CD4-positive, alpha-beta memory T cell (primary cell): ENCODE measurements at regions not wholly inside any gene's neighbourhood (a gene's known extent, or its start where the extent isn't known, plus 50 kb on each side); places are given as distances from the start of the nearest gene placed in this dataset.

Source experiments
- CTCF ChIA-PET: fragments of 350-600 bp; sonication (Branson Sonifier 250); formaldehyde crosslinking; loops from one replicate; lab custom pipeline; 2021; ENCODE audit warnings: inconsistent platforms; ENCODE audit not compliant: partially characterized antibody; lab: Charles Lee
- POLR2A ChIA-PET: fragments of 350-600 bp; sonication (Branson Sonifier 250); formaldehyde crosslinking; loops from one replicate; lab custom pipeline; 2021; ENCODE audit not compliant: partially characterized antibody; lab: Charles Lee
- DNase-seq, 5 donors: peaks; one replicate each; pipeline versions ENCODE4 v3.0.0 to v3.0.0-alpha.2; 2020 to 2022; ENCODE audit warnings: mixed read lengths in 1 of 5
- H3K27ac ChIP-seq: one replicate; pipeline ENCODE4 v1.7.0; 2013; ENCODE audit warnings: low read depth, low read length
- H3K27me3 ChIP-seq: 2 replicates; pipeline ENCODE4 v1.7.0; 2013; ENCODE audit warnings: mild to moderate bottlenecking, low read length, moderate library complexity; ENCODE audit not compliant: insufficient read depth
- H3K36me3 ChIP-seq: 2 replicates; pipeline ENCODE4 v1.7.0; 2013; ENCODE audit warnings: mild to moderate bottlenecking, low read length, moderate library complexity; ENCODE audit not compliant: insufficient read depth
- H3K4me1 ChIP-seq: 2 replicates; pipeline ENCODE4 v1.7.0; 2013; ENCODE audit warnings: mild to moderate bottlenecking, low read length, moderate library complexity; ENCODE audit not compliant: insufficient read depth
- H3K4me3 ChIP-seq, 2 donors: one replicate each; pipeline ENCODE4 v1.7.0; 2013; ENCODE audit warnings: low read length in 2 of 2, mild to moderate bottlenecking in 1 of 2
- H3K9me3 ChIP-seq, 2 donors: one replicate each; pipeline ENCODE4 v1.7.0; 2013; ENCODE audit warnings: low read length in 2 of 2, control low read depth in 1 of 2; ENCODE audit not compliant: control insufficient read depth in 1 of 2
- H3K27ac Mint-ChIP-seq, 7 donors: one replicate each; pipeline ENCODE4 v1.8.0; 2020 to 2021; ENCODE audit warnings: mixed read lengths in 7 of 7, mild to moderate bottlenecking in 6 of 7, inconsistent platforms in 3 of 7, moderate library complexity in 3 of 7
- H3K27me3 Mint-ChIP-seq, 2 donors: one replicate each; pipeline ENCODE4 v1.8.0; 2020 to 2021; ENCODE audit warnings: mixed read lengths in 2 of 2
- H3K36me3 Mint-ChIP-seq, 2 donors: one replicate each; pipeline ENCODE4 v1.8.0; 2020 to 2021; ENCODE audit warnings: mixed read lengths in 2 of 2, inconsistent platforms in 1 of 2, mild to moderate bottlenecking in 1 of 2
- H3K4me1 Mint-ChIP-seq, 4 donors: one replicate each; pipeline ENCODE4 v1.8.0; 2020 to 2021; ENCODE audit warnings: mixed read lengths in 4 of 4, mild to moderate bottlenecking in 1 of 4
- H3K4me3 Mint-ChIP-seq, 8 donors: one replicate each; pipeline ENCODE4 v1.8.0; 2020 to 2021; ENCODE audit warnings: mixed read lengths in 8 of 8, mild to moderate bottlenecking in 7 of 8, moderate library complexity in 6 of 8, inconsistent platforms in 3 of 8
- H3K9me3 Mint-ChIP-seq, 8 donors: one replicate each; pipeline ENCODE4 v1.8.0; 2020 to 2021; ENCODE audit warnings: mixed read lengths in 8 of 8, mild to moderate bottlenecking in 5 of 8, inconsistent platforms in 3 of 8, moderate library complexity in 1 of 8
- intact Hi-C: fragments of 100-400 bp; cut with micrococcal nuclease; formaldehyde crosslinking; loops from one replicate; pipeline ENCODE4 v1.15.1; 2023

- no peaks in the 10 kb centered on the region for H3K27me3 Mint-ChIP-seq
- no peak overlapping the region for H3K27ac ChIP-seq
- H3K27ac Mint-ChIP-seq, result no peak overlapping the region
- no peaks in the 10 kb centered on the region for H3K4me1 Mint-ChIP-seq
- H3K27me3 ChIP-seq, result no peaks in the 10 kb centered on the region
- CTCF ChIA-PET, result no interaction called here
- H3K9me3 Mint-ChIP-seq, result peaks cover 0 to 14% (median 1%) of the 10 kb centered on the region in 8 donors
- H3K4me1 ChIP-seq, result no peaks in the 10 kb centered on the region
- intact Hi-C loops, result no loop called here
- H3K36me3 ChIP-seq, result no peaks in the 10 kb centered on the region
- no peaks in the 10 kb centered on the region for H3K9me3 ChIP-seq
- H3K4me3 Mint-ChIP-seq, result no peak overlapping the region
- no peaks in the 10 kb centered on the region for H3K36me3 Mint-ChIP-seq
- POLR2A ChIA-PET, result no interaction called here
- DNase-seq, result no peak
- H3K4me3 ChIP-seq, result no peak overlapping the region
Observed at GRCh38 chr4:91795947-91796346, 507.8 kb upstream of the GRID2 start.

GRCh38 chr4:91812319-91812718 lies 491.4 kb upstream of the GRID2 start:
- H3K4me3 Mint-ChIP-seq, result no peak overlapping the region
- no peaks in the 10 kb centered on the region for H3K4me1 ChIP-seq
- H3K27ac Mint-ChIP-seq, result no peak overlapping the region
- DNase-seq, result no peak
- intact Hi-C loops, result no loop called here
- no peak overlapping the region for H3K4me3 ChIP-seq
- H3K27me3 Mint-ChIP-seq, result no peaks in the 10 kb centered on the region
- POLR2A ChIA-PET, result no interaction called here
- peaks cover 0 to 16% (median 5%) of the 10 kb centered on the region in 8 donors for H3K9me3 Mint-ChIP-seq
- no peaks in the 10 kb centered on the region for H3K27me3 ChIP-seq
- no peaks in the 10 kb centered on the region for H3K36me3 ChIP-seq
- H3K9me3 ChIP-seq, result peaks cover 0 to 4% of the 10 kb centered on the region in 2 donors
- H3K4me1 Mint-ChIP-seq, result no peaks in the 10 kb centered on the region
- no peaks in the 10 kb centered on the region for H3K36me3 Mint-ChIP-seq
- CTCF ChIA-PET, result no interaction called here
- no peak overlapping the region for H3K27ac ChIP-seq

DNA sequence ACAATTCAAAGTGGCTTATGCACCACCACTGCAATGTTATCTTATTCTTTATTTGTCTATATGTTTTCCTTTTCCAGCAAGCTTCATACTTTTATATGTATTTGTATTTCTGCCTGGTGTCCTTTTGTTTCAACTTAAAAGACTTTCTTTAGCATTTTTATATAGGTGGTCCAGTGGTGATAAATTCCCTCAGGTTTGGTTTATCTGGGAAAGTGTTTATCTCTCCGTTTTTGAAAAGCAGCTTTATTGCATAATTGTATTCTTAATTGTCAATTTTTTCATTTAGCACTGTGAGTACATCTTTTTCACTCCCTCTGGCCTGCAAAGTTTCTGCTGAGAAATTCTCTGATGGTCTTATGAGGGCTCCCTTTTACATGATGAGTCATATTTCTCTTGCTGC lies 479.0 kb upstream of the GRID2 start:
- H3K27ac ChIP-seq, result no peak overlapping the region
- H3K4me3 Mint-ChIP-seq, result no peak overlapping the region
- POLR2A ChIA-PET, result no interaction called here
- no peak overlapping the region for H3K4me3 ChIP-seq
- H3K36me3 Mint-ChIP-seq, result no peaks in the 10 kb centered on the region
- peaks cover 2 to 42% (median 20%) of the 10 kb centered on the region in 8 donors for H3K9me3 Mint-ChIP-seq
- no peaks in the 10 kb centered on the region for H3K27me3 Mint-ChIP-seq
- H3K27me3 ChIP-seq, result no peaks in the 10 kb centered on the region
- H3K9me3 ChIP-seq, result peaks cover 0 to 3% of the 10 kb centered on the region in 2 donors
- H3K36me3 ChIP-seq, result no peaks in the 10 kb centered on the region
- no peak for DNase-seq
- no peaks in the 10 kb centered on the region for H3K4me1 Mint-ChIP-seq
- H3K27ac Mint-ChIP-seq, result no peak overlapping the region
- intact Hi-C loops, result no loop called here
- no peaks in the 10 kb centered on the region for H3K4me1 ChIP-seq
- CTCF ChIA-PET, result no interaction called here

- POLR2A ChIA-PET, result no interaction called here
- DNase-seq, result no peak
- Mint-ChIP-seq H3K9me3 (peaks cover 2 to 43% (median 20%) of the 10 kb centered on the region in 8 donors), H3K27ac (no peak overlapping the region), H3K36me3 (no peaks in the 10 kb centered on the region), H3K4me1 (no peaks in the 10 kb centered on the region), H3K27me3 (no peaks in the 10 kb centered on the region), H3K4me3 (no peak overlapping the region)
- no peak overlapping the region for H3K4me3 ChIP-seq
- H3K27ac ChIP-seq, result no peak overlapping the region
- H3K9me3 ChIP-seq, result peaks cover 0 to 3% of the 10 kb centered on the region in 2 donors
- H3K36me3 ChIP-seq, result no peaks in the 10 kb centered on the region
- H3K4me1 ChIP-seq, result no peaks in the 10 kb centered on the region
- H3K27me3 ChIP-seq, result no peaks in the 10 kb centered on the region
- CTCF ChIA-PET, result no interaction called here
- intact Hi-C loops, result no loop called here
Observed at GRCh38 chr4:91826186-91826585, 477.6 kb upstream of the GRID2 start.

GRCh38 chr4:91827914-91828313 lies 475.9 kb upstream of the GRID2 start:
- Mint-ChIP-seq H3K36me3 (no peaks in the 10 kb centered on the region), H3K27me3 (no peaks in the 10 kb centered on the region), H3K27ac (no peak overlapping the region), H3K4me1 (no peaks in the 10 kb centered on the region), H3K9me3 (peaks cover 2 to 36% (median 25%) of the 10 kb centered on the region in 8 donors), H3K4me3 (no peak overlapping the region)
- DNase-seq, result no peak
- no peaks in the 10 kb centered on the region for H3K36me3 ChIP-seq
- ChIA-PET POLR2A (no interaction called here), CTCF (no interaction called here)
- H3K4me1 ChIP-seq, result no peaks in the 10 kb centered on the region
- no peak overlapping the region for H3K27ac ChIP-seq
- intact Hi-C loops, result no loop called here
- H3K9me3 ChIP-seq, result peaks cover 0 to 3% of the 10 kb centered on the region in 2 donors
- no peaks in the 10 kb centered on the region for H3K27me3 ChIP-seq
- H3K4me3 ChIP-seq, result no peak overlapping the region

DNA sequence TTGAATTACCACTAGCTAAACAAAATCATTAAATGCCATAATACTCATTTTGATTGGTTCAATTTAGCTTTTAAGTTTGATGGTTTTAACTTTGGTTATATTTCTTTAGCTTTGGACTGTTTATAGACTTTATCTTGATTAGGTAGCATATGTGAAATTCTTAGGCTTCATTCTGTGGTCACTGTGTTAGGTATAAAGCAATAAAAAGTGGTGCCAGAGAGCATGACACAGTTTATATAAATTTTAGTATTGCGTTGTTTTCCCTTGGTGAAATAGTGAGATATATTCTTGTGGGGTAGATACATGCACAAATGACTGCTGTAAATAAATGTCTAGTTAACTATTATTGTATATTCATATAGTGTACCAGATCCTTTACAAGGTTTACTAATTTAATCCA lies 474.2 kb upstream of the GRID2 start:
- intact Hi-C loops, result no loop called here
- Mint-ChIP-seq H3K27ac (no peak overlapping the region), H3K36me3 (no peaks in the 10 kb centered on the region), H3K4me1 (no peaks in the 10 kb centered on the region), H3K27me3 (no peaks in the 10 kb centered on the region), H3K4me3 (no peak overlapping the region), H3K9me3 (peaks cover 0 to 45% (median 33%) of the 10 kb centered on the region in 8 donors)
- no peak for DNase-seq
- Histone ChIP-seq H3K4me3 (no peak overlapping the region), H3K27ac (no peak overlapping the region), H3K27me3 (no peaks in the 10 kb centered on the region), H3K36me3 (no peaks in the 10 kb centered on the region), H3K9me3 (peaks cover 0 to 9% of the 10 kb centered on the region in 2 donors), H3K4me1 (no peaks in the 10 kb centered on the region)
- ChIA-PET CTCF (no interaction called here), POLR2A (no interaction called here)

DNA sequence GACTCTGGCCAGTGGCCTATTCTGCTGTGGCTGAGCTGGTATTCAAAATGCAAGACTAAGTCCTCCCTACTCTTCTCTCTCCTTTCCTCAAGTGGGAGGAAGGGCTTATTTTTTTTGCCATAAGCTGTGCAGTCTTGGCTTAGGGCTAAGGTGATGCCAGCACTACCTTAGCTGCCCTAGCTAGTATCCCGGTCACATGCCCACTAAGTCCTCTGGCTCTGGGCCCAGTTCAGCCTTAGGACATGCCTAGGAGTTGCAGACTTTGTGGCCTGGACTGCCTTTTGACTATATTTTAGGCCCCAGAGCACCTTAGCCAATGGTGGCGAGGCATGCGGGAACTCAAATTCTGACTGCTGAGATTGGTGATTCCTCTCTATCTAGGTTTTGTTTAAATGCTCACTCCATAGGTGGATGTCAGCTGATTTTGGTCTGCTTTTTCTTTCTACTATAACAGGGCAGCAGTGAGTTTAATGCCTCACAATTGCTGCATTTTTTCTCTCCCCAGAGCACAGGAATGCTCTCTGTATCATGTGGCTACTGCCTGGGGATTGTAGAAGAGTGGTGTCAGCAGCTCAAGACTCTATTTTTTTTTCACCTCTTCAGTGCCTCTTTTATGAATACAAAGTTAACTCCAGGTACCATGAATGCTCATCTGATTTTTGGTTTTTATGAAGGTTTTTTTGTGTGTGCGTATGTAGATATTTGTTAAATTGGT lies 472.9 kb upstream of the GRID2 start:
- Histone ChIP-seq H3K4me1 (no peaks in the 10 kb centered on the region), H3K36me3 (no peaks in the 10 kb centered on the region), H3K9me3 (peaks cover 0 to 6% of the 10 kb centered on the region in 2 donors), H3K4me3 (no peak overlapping the region), H3K27ac (no peak overlapping the region), H3K27me3 (no peaks in the 10 kb centered on the region)
- DNase-seq, result no peak
- ChIA-PET POLR2A (no interaction called here), CTCF (no interaction called here)
- Mint-ChIP-seq H3K27ac (no peak overlapping the region), H3K4me3 (no peak overlapping the region), H3K4me1 (no peaks in the 10 kb centered on the region), H3K36me3 (no peaks in the 10 kb centered on the region), H3K27me3 (no peaks in the 10 kb centered on the region), H3K9me3 (peaks cover 0 to 40% (median 28%) of the 10 kb centered on the region in 8 donors)
- intact Hi-C loops, result no loop called here
